HFF-Myc (cell line): ENCODE measurements at regions not wholly inside any gene's neighbourhood (a gene's known extent, or its start where the extent isn't known, plus 50 kb on each side); places are given as distances from the start of the nearest gene placed in this dataset.

ENCODE experiments used
- DNase-seq: peaks from one replicate; pipeline ENCODE4 v3.0.0-alpha.2; 2011; ENCODE audit warnings: low read depth; ENCODE audit errors: extremely low read depth
- H3K4me3 ChIP-seq: replicated peaks from 2 replicates; pipeline ENCODE4 v1.5.1; 2011; ENCODE audit warnings: low read depth, mild to moderate bottlenecking, control low read depth, low read length
- CTCF ChIP-seq: IDR thresholded peaks from 2 replicates; pipeline ENCODE4 v1.5.1; 2012; ENCODE audit warnings: mild to moderate bottlenecking, low read depth, low read length, control low read depth; ENCODE audit errors: missing control alignments

- DNase-seq = no peak
- no peak for TF ChIP-seq CTCF
- no peak overlapping the region for H3K4me3 ChIP-seq
Measured at GRCh38 chr4:27368781-27369180, 508.1 kb downstream of the STIM2 start.

GRCh38 chr4:27381815-27382214 lies 521.2 kb downstream of the STIM2 start:
- no peak overlapping the region for H3K4me3 ChIP-seq
- no peak for DNase-seq
- TF ChIP-seq CTCF = no peak

- TF ChIP-seq CTCF = no peak
- H3K4me3 ChIP-seq = no peak overlapping the region
- DNase-seq = no peak
Measured at GRCh38 chr4:27387711-27388110, 527.1 kb downstream of the STIM2 start.

GRCh38 chr4:27397886-27398285 lies 537.2 kb downstream of the STIM2 start:
- no peak for TF ChIP-seq CTCF
- DNase-seq = peak; percentile 1
- H3K4me3 ChIP-seq = no peak overlapping the region

GRCh38 chr4:27398631-27399310 lies 538.1 kb downstream of the STIM2 start:
- no peak for DNase-seq
- no peak overlapping the region for H3K4me3 ChIP-seq
- TF ChIP-seq CTCF = no peak

- no peak overlapping the region for H3K4me3 ChIP-seq
- no peak for DNase-seq
- no peak for TF ChIP-seq CTCF
Measured at GRCh38 chr4:27407616-27408015, 547.0 kb downstream of the STIM2 start.

- no peak for TF ChIP-seq CTCF
- DNase-seq = no peak
- no peak overlapping the region for H3K4me3 ChIP-seq
Measured at GRCh38 chr4:27412613-27413012, 552.0 kb downstream of the STIM2 start.
